ENCODE measurements at regions not wholly inside any gene's neighbourhood (a gene's known extent, or its start where the extent isn't known, plus 50 kb on each side); places are given as distances from the start of the nearest gene placed in this dataset.
"Not testable (repeated sequence)": the region's sequence is repeated elsewhere in the genome, so short reads cannot be mapped to it uniquely, and the experiment has no call there.

DNA sequence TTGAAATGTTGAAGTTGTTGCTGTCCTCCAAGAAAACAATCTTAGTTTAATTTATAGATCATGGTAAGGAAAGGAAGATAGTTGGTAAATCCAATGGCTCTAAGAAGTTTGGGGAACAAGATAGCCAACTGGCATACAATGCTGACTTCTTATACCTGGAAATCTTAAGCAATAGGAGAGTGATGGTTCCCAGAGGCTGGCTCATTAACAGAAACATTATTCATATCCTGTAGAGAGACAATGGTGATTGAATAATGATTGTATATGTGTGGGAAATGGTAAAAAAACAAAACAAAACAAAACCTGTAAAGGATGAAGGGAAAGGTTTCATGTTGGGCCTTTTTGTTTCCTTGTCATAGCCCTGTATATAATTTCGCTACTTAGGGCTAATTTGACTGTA lies 174.9 kb upstream of the CTSO start:
- FAIRE-seq (no peak), DNase-seq (ENCODE audit: insufficient read length, low spot score) (no peak)

DNA sequence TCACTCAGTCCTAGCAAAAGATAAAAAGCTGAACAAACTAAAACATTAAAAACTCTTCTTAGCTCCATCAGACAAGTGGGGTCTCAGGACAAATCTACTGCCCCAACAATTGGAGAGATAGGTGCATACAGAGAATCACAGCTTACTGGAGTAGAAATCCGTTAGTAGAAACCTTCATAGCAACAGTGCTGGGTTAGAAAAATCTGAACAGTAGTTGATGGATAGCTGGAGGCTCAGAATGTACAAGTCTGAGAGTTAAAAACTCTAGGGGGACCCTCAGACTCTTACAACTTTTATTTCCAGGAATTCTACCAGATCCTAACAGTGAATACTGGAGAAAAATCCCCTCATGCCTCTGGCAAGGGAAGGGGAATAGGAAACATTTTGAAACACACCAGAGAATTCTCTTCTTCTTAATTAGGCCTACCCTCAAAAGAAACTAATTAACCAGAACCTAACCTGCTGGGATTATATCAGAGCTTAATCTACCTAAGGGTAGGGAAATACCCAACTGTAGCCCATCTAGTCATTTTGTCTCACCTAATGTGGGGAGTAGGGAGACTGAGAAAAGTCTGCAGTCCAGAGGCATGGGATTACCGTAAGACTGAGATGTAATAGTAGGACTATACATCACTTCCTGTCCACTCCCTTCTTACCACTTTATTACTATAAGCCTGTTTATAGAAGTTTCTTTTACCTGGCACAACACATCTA lies 165.0 kb upstream of the CTSO start:
- DNase-seq (ENCODE audit: insufficient read length, low spot score), result no peak
- no peak for FAIRE-seq

DNA sequence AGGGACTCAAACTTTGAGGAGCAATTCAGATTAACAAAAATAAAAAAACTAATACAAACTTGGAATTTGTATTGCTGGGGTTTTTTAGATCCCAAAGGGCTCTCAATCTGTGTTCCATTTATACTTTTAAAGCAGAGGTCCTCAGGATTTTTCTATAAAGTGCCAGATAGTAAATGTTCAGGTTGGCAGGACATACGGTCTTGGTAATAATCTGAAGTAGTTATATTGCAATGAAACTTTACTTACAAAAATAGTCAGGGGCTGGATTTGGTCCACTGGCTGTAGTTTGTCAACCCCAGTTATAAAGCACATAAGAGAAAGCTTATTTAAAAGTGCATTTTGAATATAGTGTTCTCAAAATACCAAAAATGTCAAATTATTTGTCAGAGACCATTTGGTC lies 164.1 kb upstream of the CTSO start:
- DNase-seq (ENCODE audit: insufficient read length, low spot score) (no peak), FAIRE-seq (no peak)

DNA sequence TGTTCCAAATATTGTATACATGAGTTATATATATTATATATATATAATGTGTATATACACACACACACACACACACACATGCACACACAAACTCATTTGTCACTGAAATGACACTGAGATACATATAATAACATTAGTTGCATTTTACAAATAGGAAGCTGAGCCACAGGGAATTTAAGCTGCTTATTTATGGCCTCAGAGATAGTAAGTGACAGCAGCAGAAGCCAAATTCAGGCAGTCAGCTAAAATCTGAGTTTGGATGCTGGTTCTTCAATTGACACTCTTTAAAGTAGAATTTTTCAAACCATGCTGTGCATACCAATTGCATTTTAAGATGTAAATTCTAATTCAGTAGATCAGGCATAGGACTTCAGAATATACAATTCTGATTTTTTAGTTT lies 163.3 kb upstream of the CTSO start:
- DNase-seq (ENCODE audit: insufficient read length, low spot score) (no peak), FAIRE-seq (no peak)

DNA sequence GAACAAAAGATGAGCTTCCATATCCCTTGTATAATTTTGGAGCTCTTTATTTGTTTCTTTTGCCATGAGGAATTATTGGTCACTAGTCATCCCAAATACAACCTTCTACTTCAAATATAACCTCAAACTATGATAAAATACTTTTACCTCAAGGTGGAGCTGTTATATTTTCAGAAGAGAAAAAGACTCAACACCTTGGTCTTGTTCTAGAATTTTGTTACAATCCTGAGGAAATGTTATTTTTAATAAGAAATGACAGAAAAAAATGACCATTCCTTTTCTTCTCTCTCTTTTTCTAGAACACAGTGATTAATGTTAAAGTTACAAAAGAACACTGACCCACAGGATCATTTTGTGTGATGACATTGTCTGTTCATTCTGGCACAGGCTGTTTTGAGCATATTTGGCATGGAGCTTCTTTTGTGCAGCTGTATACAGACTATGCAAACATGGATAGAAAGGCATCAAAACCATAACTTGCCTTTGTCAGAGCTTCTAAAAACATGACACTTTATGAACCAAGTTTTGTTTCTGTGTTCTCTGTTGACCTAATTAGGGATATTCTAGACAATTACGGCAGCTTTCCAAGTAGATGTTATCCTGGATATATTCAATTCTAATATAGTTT lies 159.6 kb upstream of the CTSO start:
- no peak for FAIRE-seq
- no peak for DNase-seq (ENCODE audit: insufficient read length, low spot score)

DNA sequence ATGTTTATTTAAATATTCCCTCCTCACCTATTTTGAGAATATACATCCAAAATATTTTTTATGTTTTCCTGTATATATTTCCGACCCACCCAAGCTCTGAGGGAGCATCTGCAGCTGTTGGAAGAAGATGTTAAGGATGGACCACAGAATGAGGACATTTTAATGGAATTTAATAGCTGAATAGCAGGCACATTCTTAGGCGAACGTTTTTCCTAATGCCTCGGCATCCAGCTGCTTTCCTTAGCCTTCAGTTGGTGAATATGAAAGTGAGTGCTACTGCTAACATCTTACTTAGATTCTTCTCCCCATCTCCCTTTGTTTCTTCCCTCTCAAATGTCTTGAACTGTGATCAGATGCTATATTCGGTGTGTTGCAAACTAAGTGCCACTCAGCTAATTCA lies 158.0 kb upstream of the CTSO start:
- DNase-seq (ENCODE audit: insufficient read length, low spot score) (no peak), FAIRE-seq (no peak)

DNA sequence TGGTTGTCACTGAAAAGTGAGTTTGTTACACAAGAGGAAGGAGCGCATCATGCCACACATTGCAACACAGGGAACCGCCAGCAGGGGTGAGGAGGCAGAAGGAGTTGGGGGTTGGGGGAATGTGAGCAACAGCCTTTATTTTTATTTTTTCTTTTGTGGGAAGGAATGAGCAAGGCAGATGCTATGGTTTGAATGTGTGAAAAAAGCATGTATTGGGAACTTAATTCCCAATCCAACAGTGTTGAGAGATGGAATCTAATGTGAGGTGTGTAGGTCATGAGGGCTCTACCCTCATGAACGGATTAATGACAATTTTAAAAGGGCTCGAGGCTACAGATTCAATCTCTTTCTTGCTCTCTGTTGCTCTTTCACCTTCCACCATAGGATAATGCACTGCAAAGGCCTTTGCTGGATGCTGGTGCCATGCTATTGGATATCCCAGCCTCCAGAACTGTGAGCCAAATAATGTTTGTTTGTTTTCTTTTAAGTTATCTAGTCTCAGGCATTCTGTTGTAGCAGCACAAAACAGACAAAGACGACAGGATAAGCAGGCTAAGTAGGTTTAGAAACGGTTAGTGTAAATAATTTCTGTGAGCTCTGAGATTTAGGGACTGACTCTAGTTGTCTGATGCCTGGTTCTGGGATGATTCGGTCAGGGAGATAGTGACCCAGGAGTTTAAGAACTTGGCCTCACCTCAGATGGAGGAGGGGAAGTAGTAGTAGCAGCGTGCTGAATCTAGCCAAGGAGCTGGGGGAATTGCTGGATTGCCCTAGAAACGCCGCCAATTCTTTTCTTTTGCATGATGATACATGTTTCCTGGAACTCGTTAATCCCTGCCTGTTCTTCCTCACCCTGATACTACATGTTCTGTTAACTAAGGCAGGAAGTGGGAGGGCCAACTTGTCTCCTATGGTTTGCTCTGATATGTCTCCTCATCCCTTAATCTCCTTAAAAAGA lies 156.6 kb upstream of the CTSO start:
- FAIRE-seq, result no peak
- DNase-seq (ENCODE audit: insufficient read length, low spot score), result no peak

DNA sequence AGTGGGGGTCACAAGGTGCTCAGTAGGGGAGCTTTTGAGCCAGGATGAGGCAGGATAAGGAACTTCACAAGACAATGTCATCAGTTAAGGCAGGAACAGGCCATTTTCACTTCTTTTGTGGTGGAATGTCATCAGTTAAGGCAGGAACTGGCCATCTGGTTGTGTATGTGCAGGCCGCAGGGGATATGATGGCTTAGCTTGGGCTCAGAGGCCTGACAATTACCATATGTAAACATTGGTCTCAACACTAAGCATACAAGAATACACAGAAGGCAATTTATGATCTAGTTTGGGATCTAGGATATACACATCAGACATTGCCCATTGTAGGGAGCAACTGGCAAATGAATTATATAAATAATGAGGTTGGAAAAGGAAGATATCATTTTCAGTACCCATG lies 155.4 kb upstream of the CTSO start:
- DNase-seq (ENCODE audit: insufficient read length, low spot score); FAIRE-seq: not testable (repeated sequence)

DNA sequence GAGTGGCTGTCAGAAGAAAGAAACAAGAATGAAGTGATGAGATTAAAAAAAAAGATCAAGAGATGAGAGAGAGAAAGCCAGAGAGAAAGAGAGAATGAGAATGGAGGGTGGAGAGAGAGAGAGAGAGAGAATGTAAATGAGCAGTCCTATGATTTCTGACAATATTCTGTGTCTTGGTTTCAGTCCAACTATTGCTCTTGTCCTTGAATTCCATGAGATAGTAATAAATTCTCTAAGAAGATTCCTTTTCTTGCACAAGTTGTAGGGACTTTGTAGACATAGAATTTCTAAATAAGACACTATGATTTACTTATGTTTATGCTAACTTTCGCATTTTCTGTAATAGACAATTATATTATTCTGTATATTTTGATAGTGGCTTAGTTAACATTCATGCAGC lies 149.6 kb upstream of the CTSO start:
- DNase-seq (ENCODE audit: insufficient read length, low spot score), result no peak
- no peak for FAIRE-seq

DNA sequence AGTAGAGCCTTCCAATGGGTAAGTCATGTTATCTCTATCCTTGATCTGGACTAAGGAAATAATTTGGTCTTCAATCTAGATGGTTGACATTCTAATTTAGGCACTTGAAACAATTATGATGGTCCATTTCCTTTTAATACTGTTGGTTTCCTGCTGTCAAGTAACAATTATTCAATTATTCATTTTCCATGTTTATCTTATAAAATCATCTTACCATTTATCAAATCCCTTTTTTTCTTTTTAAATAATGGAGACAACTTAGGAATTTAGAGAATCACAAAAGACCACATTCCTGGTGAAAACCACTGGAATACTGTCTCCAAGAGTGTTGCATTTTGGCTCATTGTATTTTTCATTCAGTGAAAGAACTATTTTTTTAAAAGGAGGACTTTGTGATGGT lies 148.7 kb upstream of the CTSO start:
- FAIRE-seq (no peak), DNase-seq (ENCODE audit: insufficient read length, low spot score) (no peak)

DNA sequence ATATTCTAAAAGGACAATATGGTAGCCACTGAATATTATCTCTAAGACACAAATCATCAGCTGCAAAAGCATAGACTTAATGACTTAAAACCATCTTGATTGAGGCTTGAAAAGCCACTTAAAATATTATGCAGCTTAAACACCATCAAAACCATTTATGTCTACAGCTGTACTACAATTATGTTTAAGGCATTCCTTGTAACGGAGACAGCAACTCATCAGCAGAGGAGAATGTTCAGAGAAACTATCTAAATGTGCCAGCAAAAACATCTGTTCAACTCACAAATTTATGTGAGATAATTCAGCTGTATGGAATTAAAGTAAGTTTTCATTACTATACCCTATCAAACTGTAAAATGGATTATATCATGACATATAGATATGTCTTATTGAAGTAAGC lies 147.9 kb upstream of the CTSO start:
- DNase-seq (ENCODE audit: insufficient read length, low spot score) (no peak), FAIRE-seq (peak; percentile 4)

DNA sequence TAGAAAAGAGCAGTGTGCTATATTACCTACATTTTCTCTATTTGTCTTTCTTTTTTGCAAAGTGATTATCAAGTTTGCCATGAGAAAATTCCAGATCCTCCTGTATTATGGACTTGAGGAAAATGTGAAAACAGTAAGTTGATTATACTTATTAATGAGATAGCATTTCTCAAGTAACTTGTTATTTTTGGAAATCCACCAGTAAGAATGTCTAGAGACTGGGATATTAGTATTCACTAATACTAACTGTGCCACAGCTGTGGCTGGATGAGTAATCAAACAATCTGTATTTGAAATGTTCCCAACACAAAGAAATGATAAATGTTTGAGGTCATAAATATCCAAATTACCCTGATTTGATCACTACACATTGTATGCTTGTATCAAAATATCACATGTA lies 147.0 kb upstream of the CTSO start:
- FAIRE-seq (no peak), DNase-seq (ENCODE audit: insufficient read length, low spot score) (no peak)

DNA sequence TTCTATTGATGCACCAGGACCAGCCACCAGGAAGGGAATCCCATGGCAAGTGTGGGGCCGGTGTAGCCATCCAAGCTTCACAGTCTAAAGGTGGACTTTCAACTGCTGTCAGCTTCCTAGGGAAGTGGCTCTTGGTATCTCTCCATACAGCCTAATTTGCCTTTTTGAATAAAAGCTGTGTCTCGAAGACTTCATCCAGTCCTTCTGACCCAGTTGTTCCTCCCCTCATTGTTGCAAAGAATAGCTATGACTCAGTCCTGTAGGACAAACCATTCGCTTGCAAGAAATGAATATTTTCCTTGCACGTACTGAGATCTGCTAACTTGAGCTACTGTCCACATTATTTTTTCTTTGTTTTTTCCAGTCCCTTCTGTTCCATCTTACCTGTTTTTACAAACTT lies 145.1 kb upstream of the CTSO start:
- no peak for DNase-seq (ENCODE audit: insufficient read length, low spot score)
- no peak for FAIRE-seq

DNA sequence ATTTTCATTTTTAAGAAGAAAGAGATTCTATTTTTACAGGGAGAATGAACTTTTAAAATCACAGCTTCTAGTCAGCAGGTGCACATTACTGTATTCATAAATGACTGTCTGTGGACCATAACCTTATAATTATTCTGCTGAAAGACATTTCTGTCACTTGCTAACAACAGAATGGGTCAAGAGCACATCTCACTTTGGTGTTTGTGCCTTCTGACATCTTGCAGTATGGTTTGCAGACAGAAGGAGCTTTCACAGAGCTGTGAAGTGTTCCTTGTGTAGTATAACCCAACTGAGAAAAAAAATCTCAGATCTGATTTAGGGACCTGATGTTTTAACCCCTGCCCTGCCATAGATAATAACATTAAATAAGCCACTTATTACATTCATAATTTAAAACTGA lies 131.4 kb upstream of the CTSO start:
- no peak for FAIRE-seq
- DNase-seq (ENCODE audit: insufficient read length, low spot score), result no peak

DNA sequence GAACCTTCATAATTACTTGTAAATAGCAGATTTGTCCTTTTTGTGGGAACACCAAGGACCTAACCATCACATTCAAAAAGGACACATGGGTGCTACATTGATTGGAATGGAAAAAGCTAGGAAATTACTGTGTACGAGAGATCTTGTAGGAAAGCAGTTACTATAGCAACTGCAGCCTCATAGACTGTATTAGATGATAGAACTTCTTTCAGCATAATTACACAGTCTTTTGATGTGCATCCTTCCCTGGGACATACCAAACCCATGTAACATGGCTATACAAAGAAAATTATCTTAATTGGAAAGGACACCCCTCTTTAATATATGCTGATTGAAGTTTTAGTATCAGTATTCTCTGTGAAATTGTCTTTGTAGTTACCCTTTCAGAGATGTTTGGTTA lies 130.7 kb upstream of the CTSO start:
- DNase-seq (ENCODE audit: insufficient read length, low spot score) (no peak), FAIRE-seq (no peak)

DNA sequence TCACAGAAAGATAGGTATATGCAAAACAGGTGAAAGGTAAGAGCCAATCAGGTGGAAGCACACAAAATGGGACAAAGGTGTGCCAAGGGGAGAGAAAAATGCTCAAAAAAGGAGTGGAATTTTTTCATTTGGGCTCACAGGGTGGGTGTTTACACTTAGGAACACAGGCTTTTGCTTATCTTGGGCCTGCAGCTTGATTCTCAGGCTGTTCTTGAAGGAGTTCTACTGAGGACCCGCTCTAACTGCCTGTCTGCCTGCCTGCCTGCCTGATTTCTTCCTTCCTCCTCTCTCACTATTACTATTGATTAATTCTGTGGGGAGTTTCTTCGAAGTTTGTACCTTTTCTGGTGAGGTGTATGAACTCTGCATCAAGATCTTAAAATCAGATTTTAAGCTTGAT lies 120.3 kb upstream of the CTSO start:
- FAIRE-seq, result no peak
- DNase-seq (ENCODE audit: insufficient read length, low spot score), result no peak

DNA sequence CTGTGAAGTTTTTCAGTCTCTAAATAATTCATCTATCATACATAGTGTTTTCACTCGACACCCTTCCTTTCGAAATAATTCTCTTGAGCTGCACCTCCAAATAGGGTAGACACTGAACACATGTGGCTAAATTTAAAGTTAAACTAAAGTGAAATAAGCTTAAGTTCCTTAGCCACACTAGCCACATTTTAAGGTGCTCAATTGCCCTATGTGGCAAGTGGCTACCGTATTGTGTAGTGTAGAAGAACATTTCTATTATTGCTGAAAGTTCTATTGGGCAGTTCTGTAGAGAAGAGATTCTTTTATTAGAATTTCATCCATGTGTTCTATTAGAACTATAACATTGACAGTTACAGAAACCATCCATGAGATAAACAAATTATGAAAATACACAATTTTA lies 107.0 kb upstream of the CTSO start:
- FAIRE-seq (no peak), DNase-seq (ENCODE audit: insufficient read length, low spot score) (no peak)

DNA sequence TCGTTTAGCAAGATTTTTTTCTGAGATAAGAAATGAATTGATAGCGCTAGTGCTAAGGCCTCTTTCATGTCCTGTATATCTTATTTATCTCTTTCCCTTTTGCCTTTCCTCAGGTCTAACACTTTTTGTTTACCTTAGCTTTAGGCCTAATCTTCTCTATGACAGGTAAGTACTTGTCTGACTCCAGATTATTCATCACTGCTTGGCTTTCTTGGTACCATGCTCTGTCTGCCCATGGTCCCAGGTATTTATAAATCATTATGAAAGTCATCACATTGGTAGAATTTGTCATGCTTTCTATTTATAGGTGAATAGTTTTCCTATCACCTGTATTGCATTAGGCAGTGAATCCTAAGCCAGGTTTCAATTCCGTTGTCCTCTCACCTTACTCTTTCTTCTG lies 99.5 kb upstream of the CTSO start:
- no peak for FAIRE-seq
- no peak for DNase-seq (ENCODE audit: insufficient read length, low spot score)

DNA sequence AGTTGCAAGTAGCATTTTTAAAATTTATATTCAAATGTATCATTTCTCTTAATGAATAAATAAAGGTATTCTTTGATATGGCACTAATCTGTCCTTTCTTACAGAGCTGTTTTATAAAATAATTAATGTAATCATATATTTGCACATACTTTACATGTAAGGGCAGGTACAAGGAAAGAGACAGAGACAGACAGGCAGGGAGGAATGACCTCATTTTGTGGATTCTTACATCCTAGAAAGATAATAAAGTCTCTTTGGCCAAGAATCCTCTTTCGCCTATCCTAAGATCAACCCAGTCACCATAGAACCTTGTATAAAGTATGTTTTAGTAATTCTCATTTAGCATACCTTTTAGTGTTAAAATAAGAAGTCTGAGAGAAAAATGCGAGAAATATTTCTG lies 98.5 kb upstream of the CTSO start:
- FAIRE-seq, result no peak
- no peak for DNase-seq (ENCODE audit: insufficient read length, low spot score)

DNA sequence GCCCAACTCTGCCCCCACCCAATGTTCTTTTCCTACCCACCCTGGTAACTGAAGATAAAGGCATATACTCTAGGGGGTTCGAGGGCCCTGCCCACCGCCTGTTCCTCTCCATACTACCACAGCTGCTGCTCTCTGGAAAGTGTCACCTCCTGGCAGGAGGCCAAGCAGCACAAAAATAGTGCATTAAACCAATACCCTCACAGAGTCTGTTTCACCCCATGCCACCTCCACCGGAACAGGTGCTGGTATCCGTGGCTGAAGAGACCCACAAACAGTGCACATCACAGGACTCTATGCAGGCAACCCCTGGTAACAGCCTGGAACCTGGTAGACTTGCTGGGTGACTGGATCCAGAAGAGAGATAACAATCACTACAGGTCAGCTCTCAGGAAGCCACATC lies 85.1 kb upstream of the CTSO start:
- no peak for DNase-seq (ENCODE audit: insufficient read length, low spot score)
- FAIRE-seq, result no peak

DNA sequence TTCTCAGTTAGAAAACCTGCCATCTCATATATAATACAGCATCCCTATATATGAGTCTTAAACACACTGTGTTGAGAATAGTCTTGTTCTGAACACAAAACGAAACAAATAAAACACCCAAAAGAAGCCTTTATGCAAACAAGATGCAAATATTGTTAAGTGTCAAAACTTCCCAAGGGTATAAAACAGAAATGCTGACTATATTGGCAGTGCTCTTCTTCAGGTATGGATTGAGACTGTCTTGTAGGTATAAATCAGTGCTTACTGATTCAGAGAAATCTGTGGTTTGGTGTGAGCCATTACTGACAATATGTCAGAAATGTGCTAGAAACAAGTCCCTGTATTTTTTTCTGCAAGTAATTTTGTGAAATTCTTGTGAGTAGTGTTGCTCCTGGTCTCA lies 82.8 kb upstream of the CTSO start:
- no peak for FAIRE-seq
- DNase-seq (ENCODE audit: insufficient read length, low spot score), result no peak

DNA sequence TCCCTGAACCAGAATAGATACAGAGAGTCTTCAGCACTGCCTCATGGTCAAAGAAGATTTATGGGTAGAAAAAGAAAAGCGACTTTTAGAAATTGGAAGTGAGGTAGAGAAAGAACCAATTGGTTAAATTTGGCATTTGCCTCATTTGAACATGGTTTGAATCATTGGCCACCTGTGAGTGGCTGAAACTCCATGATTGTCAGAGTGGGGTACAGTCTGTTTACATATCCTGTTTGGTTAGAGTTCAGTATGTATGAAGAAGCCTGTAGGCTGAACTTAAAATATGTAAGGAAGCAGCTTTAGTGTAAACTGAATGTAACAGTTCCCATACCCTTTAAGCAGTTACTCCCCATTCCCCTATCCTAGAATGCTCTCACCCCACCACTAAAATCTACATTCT lies 76.0 kb upstream of the CTSO start:
- DNase-seq (ENCODE audit: insufficient read length, low spot score) (no peak), FAIRE-seq (no peak)

All from GM19239 (cell line).